HCT116 (cell line): ENCODE measurements at regions not wholly inside any gene's neighbourhood (a gene's known extent, or its start where the extent isn't known, plus 50 kb on each side); places are given as distances from the start of the nearest gene placed in this dataset.

ENCODE experiments used
- ATAC-seq: fragments of 200-7000 bp; cut with Tn5 transposase; 2 replicates; pipeline ENCODE4 v1.9.1; 2020; ENCODE audit warnings: mild to moderate bottlenecking, moderate library complexity
- BruUV-seq: library from RNA; stranded (reverse); fragments of 400-500 nt; replicated peaks from 2 replicates; lab custom pipeline; 2021; lab: Mats Ljungman, UMichigan
- CTCF ChIA-PET: fragments of 300-600 bp; sonication (Branson Sonifier 250); formaldehyde crosslinking; loops from one replicate; lab custom pipeline; 2021; ENCODE audit warnings: antibody characterized with exemption; lab: Charles Lee
- POLR2A ChIA-PET: fragments of 300-600, 350-600 bp; sonication (Branson Sonifier 250); formaldehyde crosslinking; loops from one replicate; lab custom pipeline; 2021; ENCODE audit warnings: antibody characterized with exemption; lab: Charles Lee
- RAD21 ChIA-PET, 2 experiments: fragments of 300-600 bp; sonication (Branson Sonifier 250); formaldehyde crosslinking; loops; one replicate each; lab custom pipeline; 2023; ENCODE audit warnings: low total read pairs in 2 of 2; ENCODE audit not compliant: uncharacterized antibody in 2 of 2, unreplicated experiment in 2 of 2, low non-redundant PET in 1 of 2; lab: Charles Lee
- DNase-seq: peaks from one replicate; pipeline ENCODE4 v3.0.0-alpha.2; 2010; ENCODE audit warnings: low read depth, low spot score
- H2AFZ ChIP-seq: fragments of 200-600 bp; shearing (Covaris generic), sonication (generic); 2 replicates; pipeline ENCODE4 v1.6.1; 2017; ENCODE audit warnings: low read depth, mixed run types, mixed read lengths, antibody characterized with exemption, low read length; ENCODE audit not compliant: poor library complexity, severe bottlenecking
- H3K27ac ChIP-seq: 2 replicates; pipeline ENCODE4 v1.5.1; 2012; ENCODE audit warnings: low read depth, low read length
- H3K27me3 ChIP-seq: fragments of 200-600 bp; sonication (generic); 2 replicates; pipeline ENCODE4 v1.6.1; 2016; ENCODE audit warnings: mixed run types, low read length, mixed read lengths; ENCODE audit not compliant: insufficient read depth
- H3K36me3 ChIP-seq, 2 experiments: fragments of 200-500 bp in 1 of 2; fragments of 200-600 bp in 1 of 2; sonication (Bioruptor generic) in 1 of 2; sonication (generic) in 1 of 2; 2 replicates each; pipeline versions ENCODE4 v1.5.1 to v1.6.1; 2014 to 2016; ENCODE audit warnings: low read length in 2 of 2, inconsistent platforms in 1 of 2, mixed read lengths in 1 of 2, mixed run types in 1 of 2; ENCODE audit not compliant: insufficient read depth in 2 of 2, control insufficient read depth in 1 of 2
- H3K4me1 ChIP-seq, 2 experiments: fragments of 200-600 bp in 1 of 2; sonication (generic) in 1 of 2; 2 replicates each; pipeline versions ENCODE4 v1.5.1 to v1.6.1; 2012 to 2017; ENCODE audit warnings: low read length in 2 of 2, inconsistent platforms in 1 of 2, mild to moderate bottlenecking in 1 of 2, mixed read lengths in 1 of 2, mixed run types in 1 of 2, moderate library complexity in 1 of 2; ENCODE audit not compliant: insufficient read depth in 2 of 2, control insufficient read depth in 1 of 2
- H3K4me2 ChIP-seq: fragments of 200-600 bp; sonication (generic); 2 replicates; pipeline ENCODE4 v1.6.1; 2017; ENCODE audit warnings: mixed run types, low read length, mixed read lengths
- H3K4me3 ChIP-seq, 2 experiments: fragments of 200-600 bp in 1 of 2; sonication (generic) in 1 of 2; replicated peaks in 1 of 2; 2 replicates each; pipeline ENCODE4 v1.5.1; 2011 to 2016; ENCODE audit warnings: low read length in 2 of 2, control low read depth in 1 of 2, low read depth in 1 of 2, mild to moderate bottlenecking in 1 of 2, mixed read lengths in 1 of 2, mixed run types in 1 of 2
- H3K79me2 ChIP-seq: fragments of 200-600 bp; sonication (generic); 2 replicates; pipeline ENCODE4 v1.6.1; 2017; ENCODE audit warnings: mild to moderate bottlenecking, mixed run types, low read length, moderate library complexity, mixed read lengths; ENCODE audit not compliant: insufficient read depth
- H3K9ac ChIP-seq: fragments of 200-600 bp; sonication (generic); 2 replicates; pipeline ENCODE4 v1.6.1; 2016; ENCODE audit warnings: low read length, mixed read lengths
- H3K9me2 ChIP-seq: fragments of 200-600 bp; sonication (generic), shearing (Covaris generic); 2 replicates; pipeline ENCODE4 v1.6.1; 2017; ENCODE audit warnings: mixed run types, mild to moderate bottlenecking, moderate library complexity; ENCODE audit not compliant: insufficient read depth
- H3K9me3 ChIP-seq, 2 experiments: fragments of 200-500 bp in 1 of 2; fragments of 200-600 bp in 1 of 2; sonication (Bioruptor generic) in 1 of 2; sonication (generic) in 1 of 2; 2 replicates each; pipeline ENCODE4 v1.6.1; 2014 to 2017; ENCODE audit warnings: low read length in 2 of 2, mixed read lengths in 2 of 2, inconsistent platforms in 1 of 2, low read depth in 1 of 2, mild to moderate bottlenecking in 1 of 2, mixed run types in 1 of 2, moderate library complexity in 1 of 2; ENCODE audit not compliant: control insufficient read depth in 1 of 2, insufficient read depth in 1 of 2
- H4K20me1 ChIP-seq: fragments of 200-600 bp; sonication (generic), shearing (Covaris generic); 2 replicates; pipeline ENCODE4 v1.6.1; 2017; ENCODE audit warnings: mixed run types, mild to moderate bottlenecking, moderate library complexity; ENCODE audit not compliant: insufficient read depth
- CBX3 ChIP-seq: IDR thresholded peaks from 2 replicates; pipeline ENCODE4 v1.6.1; 2012; ENCODE audit warnings: low read depth
- CEBPB ChIP-seq: IDR thresholded peaks from 2 replicates; pipeline ENCODE4 v1.6.1; 2012; ENCODE audit warnings: low read depth
- EZH2phosphoT487 ChIP-seq: fragments of 200-600 bp; IDR thresholded peaks from 2 replicates; pipeline ENCODE4 v1.6.1; 2018; ENCODE audit warnings: antibody characterized with exemption, borderline replicate concordance
- FOSL1 ChIP-seq: IDR thresholded peaks from 2 replicates; pipeline ENCODE4 v1.6.1; 2012; ENCODE audit warnings: low read depth
- POLR2A ChIP-seq: IDR thresholded peaks from 2 replicates; pipeline ENCODE4 v1.7.0; 2011; ENCODE audit warnings: borderline replicate concordance; ENCODE audit not compliant: insufficient read depth, insufficient read length; ENCODE audit errors: extremely low read depth
- POLR2AphosphoS5 ChIP-seq: IDR thresholded peaks from 2 replicates; pipeline ENCODE4 v1.6.1; 2011; ENCODE audit warnings: mild to moderate bottlenecking, low read depth, low read length, moderate library complexity
- RAD21 ChIP-seq: IDR thresholded peaks from 2 replicates; pipeline ENCODE4 v1.6.1; 2012; ENCODE audit warnings: low read depth, mild to moderate bottlenecking
- SIN3A ChIP-seq: IDR thresholded peaks from 2 replicates; pipeline ENCODE4 v1.6.1; 2012; ENCODE audit warnings: low read depth
- SRF ChIP-seq: IDR thresholded peaks from 2 replicates; pipeline ENCODE4 v1.6.1; 2012; ENCODE audit warnings: low read depth
- TCF7L2 ChIP-seq: IDR thresholded peaks from 2 replicates; pipeline ENCODE4 v1.7.0; 2011; ENCODE audit warnings: borderline replicate concordance, inconsistent platforms; ENCODE audit not compliant: insufficient read depth, insufficient read length; ENCODE audit errors: extremely low read depth
- YY1 ChIP-seq: IDR thresholded peaks from 2 replicates; pipeline ENCODE4 v1.6.1; 2011; ENCODE audit warnings: low read length, low read depth, moderate library complexity, mild to moderate bottlenecking; ENCODE audit not compliant: insufficient replicate concordance; ENCODE audit errors: extremely low read depth
- ZFX ChIP-seq: fragments of 450-650 bp; IDR thresholded peaks from 2 replicates; pipeline ENCODE4 v1.6.1; 2017
- ZNF274 ChIP-seq: fragments of 200-500 bp; sonication (Bioruptor generic); IDR thresholded peaks from 2 replicates; pipeline ENCODE4 v1.6.1; 2014; ENCODE audit warnings: mild to moderate bottlenecking, low read depth, low read length, inconsistent platforms
- intact Hi-C: fragments of 100-400 bp; cut with micrococcal nuclease; formaldehyde crosslinking; loops from 2 replicates; pipeline ENCODE4 v1.10.0; 2022
- TF ChIP-seq, protein P1 (sequence below), 3 experiments: fragments of 200-600 bp in 1 of 3; sonication (generic) in 1 of 3; IDR thresholded peaks in 2 of 3; conservative IDR thresholded peaks in 1 of 3; 2 replicates each; pipeline ENCODE4 v1.5.1; 2012 to 2017; ENCODE audit warnings: low read depth in 2 of 3, low read length in 2 of 3, antibody characterized with exemption in 1 of 3, borderline replicate concordance in 1 of 3, control low read depth in 1 of 3, mild to moderate bottlenecking in 1 of 3, mixed read lengths in 1 of 3, mixed run types in 1 of 3, moderate library complexity in 1 of 3; ENCODE audit not compliant: insufficient read depth in 1 of 3
- TF ChIP-seq, protein P2 (sequence below): IDR thresholded peaks from 2 replicates; pipeline ENCODE4 v1.6.1; 2012
- TF ChIP-seq, protein P3 (sequence below): IDR thresholded peaks from 2 replicates; pipeline ENCODE4 v1.6.1; 2011; ENCODE audit warnings: mild to moderate bottlenecking, low read length, moderate library complexity; ENCODE audit not compliant: insufficient replicate concordance; ENCODE audit errors: extremely low read depth

DNA sequence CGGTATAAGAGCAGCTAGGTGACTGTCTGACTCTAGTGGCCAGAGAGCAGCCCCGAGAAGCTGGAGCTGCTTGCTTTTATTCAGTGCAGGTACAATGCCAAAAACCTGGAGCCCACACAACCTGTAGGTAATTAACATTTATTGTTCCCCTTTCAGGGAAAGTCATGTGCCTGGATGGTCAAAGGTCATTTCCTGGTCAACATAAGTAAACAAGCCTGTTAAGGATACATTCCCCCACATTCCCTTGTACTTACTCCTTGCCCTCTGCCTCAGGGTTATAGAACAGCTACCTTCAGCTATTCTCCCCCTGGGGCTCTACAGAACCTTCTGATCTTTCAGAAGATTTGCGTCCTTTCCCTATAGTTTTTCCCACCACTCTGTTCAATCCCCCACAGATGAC lies 253.4 kb downstream of the TMA16 start:
- POLR2A ChIA-PET = no interaction called here
- RAD21 ChIA-PET = no interaction called here
- Histone ChIP-seq H4K20me1 (no peaks in the 10 kb centered on the region), H3K9me3 (no peaks in the 10 kb centered on the region), H3K4me2 (no peak overlapping the region), H3K27ac (no peak overlapping the region), H3K79me2 (no peaks in the 10 kb centered on the region), H2AFZ (no peak overlapping the region), H3K9me2 (no peaks in the 10 kb centered on the region), H3K4me3 (no peak overlapping the region), H3K4me1 (peaks cover 3 to 8% of the 10 kb centered on the region in 2 experiments; a peak in 3 of 4 replicates), H3K36me3 (no peaks in the 10 kb centered on the region), H3K27me3 (no peaks in the 10 kb centered on the region), H3K9ac (no peak overlapping the region)
- BruUV-seq = no TSS peak
- intact Hi-C loops = no loop called here
- ATAC-seq (no peak), DNase-seq (no peak)
- CTCF ChIA-PET = interaction anchor here (1.1 to 1.6 kb wide), 2 partner anchors 192 to 198 kb away, joined by 3 to 8 read pairs; no protein-coding TSS in a partner anchor
- TF ChIP-seq CBX3 (no peak), SRF (no peak), ZNF274 (no peak)
- TF ChIP-seq, protein P1, sequence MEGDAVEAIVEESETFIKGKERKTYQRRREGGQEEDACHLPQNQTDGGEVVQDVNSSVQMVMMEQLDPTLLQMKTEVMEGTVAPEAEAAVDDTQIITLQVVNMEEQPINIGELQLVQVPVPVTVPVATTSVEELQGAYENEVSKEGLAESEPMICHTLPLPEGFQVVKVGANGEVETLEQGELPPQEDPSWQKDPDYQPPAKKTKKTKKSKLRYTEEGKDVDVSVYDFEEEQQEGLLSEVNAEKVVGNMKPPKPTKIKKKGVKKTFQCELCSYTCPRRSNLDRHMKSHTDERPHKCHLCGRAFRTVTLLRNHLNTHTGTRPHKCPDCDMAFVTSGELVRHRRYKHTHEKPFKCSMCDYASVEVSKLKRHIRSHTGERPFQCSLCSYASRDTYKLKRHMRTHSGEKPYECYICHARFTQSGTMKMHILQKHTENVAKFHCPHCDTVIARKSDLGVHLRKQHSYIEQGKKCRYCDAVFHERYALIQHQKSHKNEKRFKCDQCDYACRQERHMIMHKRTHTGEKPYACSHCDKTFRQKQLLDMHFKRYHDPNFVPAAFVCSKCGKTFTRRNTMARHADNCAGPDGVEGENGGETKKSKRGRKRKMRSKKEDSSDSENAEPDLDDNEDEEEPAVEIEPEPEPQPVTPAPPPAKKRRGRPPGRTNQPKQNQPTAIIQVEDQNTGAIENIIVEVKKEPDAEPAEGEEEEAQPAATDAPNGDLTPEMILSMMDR (IDR thresholded peaks at IDR 0.05 in 2 of 3, conservative IDR thresholded peaks at IDR 0.05 in 1 of 3; ENCODE audit: borderline replicate concordance in 1 of 3, insufficient read depth in 1 of 3, low read depth in 2 of 3, low read length in 2 of 3) = peak in 1 of 3 experiments; percentile 8; a peak in 1 of 6 replicates
- TF ChIP-seq, all 23 proteins: peak for 1

DNA sequence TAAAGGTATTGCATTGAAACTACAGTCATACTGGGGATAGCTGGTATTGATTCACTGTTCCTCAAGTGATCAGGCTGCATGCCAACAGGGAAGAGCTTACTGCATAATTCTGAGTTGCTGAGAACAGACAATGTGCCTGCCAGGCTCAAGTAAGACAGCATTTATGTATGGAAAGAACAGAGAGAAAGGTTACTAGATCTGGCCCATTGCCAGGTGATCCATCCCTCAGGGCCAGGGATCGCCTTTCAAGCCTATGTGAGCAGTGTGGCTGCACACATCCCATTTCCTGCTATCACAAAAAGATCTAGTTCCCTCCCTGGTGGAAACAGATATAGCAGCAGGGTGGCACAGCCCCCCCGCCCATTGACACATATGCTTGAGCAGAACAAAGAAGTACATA lies 254.0 kb downstream of the TMA16 start:
- ChIA-PET POLR2A (no interaction called here), CTCF (interaction anchor here (0.7 to 1.1 kb wide), 2 partner anchors 155 to 192 kb away, joined by 3 read pairs; no protein-coding TSS in a partner anchor), RAD21 (no interaction called here)
- H3K27ac ChIP-seq = no peak overlapping the region
- H3K9me3 ChIP-seq = no peaks in the 10 kb centered on the region
- H3K4me1 ChIP-seq = peaks cover 3 to 8% of the 10 kb centered on the region in 2 experiments; a peak in 3 of 4 replicates
- no peak overlapping the region for H2AFZ ChIP-seq
- no peak overlapping the region for H3K9ac ChIP-seq
- no peaks in the 10 kb centered on the region for H3K36me3 ChIP-seq
- no peak overlapping the region for H3K4me3 ChIP-seq
- H3K27me3 ChIP-seq = no peaks in the 10 kb centered on the region
- H4K20me1 ChIP-seq = no peaks in the 10 kb centered on the region
- no TSS peak for BruUV-seq
- ATAC-seq (peak; percentile 55), DNase-seq (no peak)
- no peaks in the 10 kb centered on the region for H3K9me2 ChIP-seq
- intact Hi-C loops = no loop called here
- no peaks in the 10 kb centered on the region for H3K79me2 ChIP-seq
- H3K4me2 ChIP-seq = no peak overlapping the region
- TF ChIP-seq FOSL1 = no peak
- TF ChIP-seq, protein P2, sequence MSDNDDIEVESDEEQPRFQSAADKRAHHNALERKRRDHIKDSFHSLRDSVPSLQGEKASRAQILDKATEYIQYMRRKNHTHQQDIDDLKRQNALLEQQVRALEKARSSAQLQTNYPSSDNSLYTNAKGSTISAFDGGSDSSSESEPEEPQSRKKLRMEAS = no peak
- TF ChIP-seq CEBPB = no peak
- TF ChIP-seq POLR2AphosphoS5 = no peak
- TF ChIP-seq EZH2phosphoT487 = no peak
- no peak for TF ChIP-seq RAD21
- TF ChIP-seq TCF7L2 = no peak
- TF ChIP-seq POLR2A = no peak
- no peak for TF ChIP-seq YY1
- no peak for TF ChIP-seq SIN3A
- TF ChIP-seq, protein P3, sequence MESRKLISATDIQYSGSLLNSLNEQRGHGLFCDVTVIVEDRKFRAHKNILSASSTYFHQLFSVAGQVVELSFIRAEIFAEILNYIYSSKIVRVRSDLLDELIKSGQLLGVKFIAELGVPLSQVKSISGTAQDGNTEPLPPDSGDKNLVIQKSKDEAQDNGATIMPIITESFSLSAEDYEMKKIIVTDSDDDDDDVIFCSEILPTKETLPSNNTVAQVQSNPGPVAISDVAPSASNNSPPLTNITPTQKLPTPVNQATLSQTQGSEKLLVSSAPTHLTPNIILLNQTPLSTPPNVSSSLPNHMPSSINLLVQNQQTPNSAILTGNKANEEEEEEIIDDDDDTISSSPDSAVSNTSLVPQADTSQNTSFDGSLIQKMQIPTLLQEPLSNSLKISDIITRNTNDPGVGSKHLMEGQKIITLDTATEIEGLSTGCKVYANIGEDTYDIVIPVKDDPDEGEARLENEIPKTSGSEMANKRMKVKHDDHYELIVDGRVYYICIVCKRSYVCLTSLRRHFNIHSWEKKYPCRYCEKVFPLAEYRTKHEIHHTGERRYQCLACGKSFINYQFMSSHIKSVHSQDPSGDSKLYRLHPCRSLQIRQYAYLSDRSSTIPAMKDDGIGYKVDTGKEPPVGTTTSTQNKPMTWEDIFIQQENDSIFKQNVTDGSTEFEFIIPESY = no peak
- no peak for TF ChIP-seq ZFX
- no peak for TF ChIP-seq SRF
